Body of pancreas (tissue), 4 donors: ENCODE measurements at regions not wholly inside any gene's neighbourhood (a gene's known extent, or its start where the extent isn't known, plus 50 kb on each side); places are given as distances from the start of the nearest gene placed in this dataset.

Experiments used
- ATAC-seq: fragments of 150-250 bp; one replicate; pipeline ENCODE4 v1.9.1; 2016
- DNase-seq, 4 donors: peaks; one replicate each; pipeline ENCODE4 v3.0.0-alpha.2; 2019
- H3K27ac ChIP-seq, 4 donors: fragments of 200-600 bp; sonication (generic); 1 replicate in 3 of 4; 2 replicates in 1 of 4; pipeline versions ENCODE4 v1.5.1 to v1.6.1; 2016 to 2019; ENCODE audit warnings: mild to moderate bottlenecking in 1 of 4, mixed read lengths in 1 of 4, moderate library complexity in 1 of 4
- H3K27me3 ChIP-seq, 2 donors: fragments of 200-600 bp; sonication (generic); one replicate each; pipeline ENCODE4 v1.6.0; 2016; ENCODE audit warnings: mild to moderate bottlenecking in 1 of 2
- H3K36me3 ChIP-seq, 2 donors: fragments of 200-600 bp; sonication (generic); replicated peaks in 1 of 2; 2 replicates each; pipeline ENCODE4 v1.5.1; 2016; ENCODE audit warnings: low read depth in 2 of 2; ENCODE audit not compliant: insufficient read depth in 1 of 2
- H3K4me1 ChIP-seq: fragments of 200-600 bp; sonication (generic); one replicate; pipeline ENCODE4 v1.6.0; 2016
- H3K4me3 ChIP-seq, 2 donors: fragments of 200-600 bp; sonication (generic); 1 replicate in 1 of 2; 2 replicates in 1 of 2; pipeline ENCODE4 v1.5.1; 2016 to 2019
- H3K9me3 ChIP-seq, 3 donors: fragments of 200-600 bp; sonication (generic); 1 replicate in 2 of 3; 2 replicates in 1 of 3; pipeline ENCODE4 v1.5.1; 2016
- CTCF ChIP-seq, 7 experiments: fragments of 450-650 bp in 4 of 7; fragments of 200-600 bp in 3 of 7; sonication (generic) in 3 of 7; IDR thresholded peaks; one replicate each; pipeline ENCODE4 v1.5.1; 2016 to 2019; ENCODE audit warnings: antibody characterized with exemption in 7 of 7
- POLR2A ChIP-seq, 3 donors: fragments of 450-650 bp; IDR thresholded peaks; one replicate each; pipeline ENCODE4 v1.6.1; 2016; ENCODE audit warnings: antibody characterized with exemption in 3 of 3, mild to moderate bottlenecking in 2 of 3
- WGBS, 2 donors: methylation state at CpG; one replicate each; pipeline ENCODE4 v1.1.5; 2017; 5-methylcytosine and 5-hydroxymethylcytosine counted together
- intact Hi-C: fragments of 100-400 bp; cut with DNase I; formaldehyde crosslinking; loops from one replicate; pipeline ENCODE4 v1.15.1; 2023

DNA sequence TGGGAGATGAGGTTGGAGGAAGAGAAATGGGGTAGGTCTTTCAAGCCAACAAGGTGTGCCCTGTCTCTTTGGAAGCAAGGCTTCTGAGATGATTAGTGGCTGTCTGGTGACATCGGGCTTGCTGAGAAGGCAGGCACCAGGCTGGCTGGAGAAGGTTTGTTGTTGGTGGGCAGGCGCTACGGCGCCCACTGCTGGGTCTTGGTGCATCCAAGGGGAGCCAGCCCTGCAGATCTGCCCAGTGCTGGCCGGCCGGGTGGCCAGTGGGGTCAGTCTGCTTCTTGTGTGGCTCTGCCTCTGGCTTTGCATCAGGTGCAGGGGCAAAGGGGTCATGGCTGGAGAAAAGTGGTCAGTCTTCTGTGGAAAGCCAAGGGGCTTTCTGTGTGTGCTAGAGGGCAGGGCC is 126.2 kb downstream of the TLR5 start:
- Histone ChIP-seq H3K27me3 (no peaks in the 10 kb centered on the region), H3K4me3 (no peak overlapping the region), H3K27ac (no peak overlapping the region), H3K9me3 (no peaks in the 10 kb centered on the region), H3K4me1 (no peaks in the 10 kb centered on the region), H3K36me3 (no peaks in the 10 kb centered on the region)
- TF ChIP-seq CTCF (IDR thresholded peaks at IDR 0.05) (no peak), POLR2A (IDR thresholded peaks at IDR 0.05) (no peak)
- DNase-seq, result no peak
- intact Hi-C loops, result no loop called here
- 82 to 95% methylated on average over 6 of the region's 6 CpGs for WGBS, 2 donors
- no peak for ATAC-seq

DNA sequence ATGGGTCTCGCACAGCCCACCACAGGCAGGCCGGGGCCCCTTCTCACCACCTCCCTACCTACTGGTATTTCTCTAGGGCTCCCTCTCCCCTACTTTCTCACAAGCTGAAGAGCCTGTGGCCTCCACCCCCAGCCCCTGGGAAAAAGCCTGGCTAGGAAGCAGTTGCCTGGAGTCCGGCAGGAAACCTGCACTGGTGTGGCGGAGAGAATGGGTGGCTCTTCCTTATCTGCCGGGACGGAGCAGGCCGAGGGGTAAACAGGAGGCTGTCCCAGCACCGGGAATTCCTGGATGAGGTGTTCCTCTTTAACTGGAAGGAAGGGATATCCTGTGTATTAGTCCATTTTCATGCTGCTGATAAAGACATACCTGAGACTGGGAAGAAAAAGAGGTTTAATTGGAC is 125.8 kb downstream of the TLR5 start:
- DNase-seq, result no peak
- ATAC-seq, result no peak
- Histone ChIP-seq H3K27ac (no peak overlapping the region), H3K4me3 (no peak overlapping the region), H3K9me3 (no peaks in the 10 kb centered on the region), H3K4me1 (no peaks in the 10 kb centered on the region), H3K27me3 (no peaks in the 10 kb centered on the region), H3K36me3 (no peaks in the 10 kb centered on the region)
- WGBS, 2 donors, result 75 to 93% methylated on average over 6 to 8 of the region's 8 CpGs
- no peak for TF ChIP-seq CTCF (IDR thresholded peaks at IDR 0.05)
- TF ChIP-seq POLR2A (IDR thresholded peaks at IDR 0.05), result no peak
- intact Hi-C loops, result no loop called here

DNA sequence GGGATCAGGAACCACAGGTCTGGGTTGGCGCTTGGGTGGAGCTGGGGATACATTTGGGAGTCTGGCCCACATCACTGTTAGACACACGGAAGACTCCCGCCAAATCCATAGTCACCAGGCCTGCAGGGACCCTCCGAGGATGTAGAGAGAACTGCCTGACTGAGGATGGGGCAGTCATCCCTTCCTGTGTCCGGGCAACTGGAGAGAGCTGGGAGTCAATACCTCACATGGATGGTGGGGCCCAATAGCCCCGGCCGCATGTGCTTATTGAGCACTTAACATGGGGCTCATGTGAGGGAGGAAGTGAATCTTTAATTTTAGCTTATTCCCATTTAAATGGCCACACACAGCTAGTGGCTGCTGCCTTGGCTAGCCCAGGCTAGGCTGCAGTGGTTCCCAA is 124.5 kb downstream of the TLR5 start:
- ATAC-seq, result no peak
- Histone ChIP-seq H3K36me3 (no peaks in the 10 kb centered on the region), H3K4me1 (no peaks in the 10 kb centered on the region), H3K9me3 (no peaks in the 10 kb centered on the region), H3K27ac (no peak overlapping the region), H3K4me3 (no peak overlapping the region), H3K27me3 (no peaks in the 10 kb centered on the region)
- no peak for DNase-seq
- intact Hi-C loops, result no loop called here
- TF ChIP-seq POLR2A (IDR thresholded peaks at IDR 0.05) (no peak), CTCF (IDR thresholded peaks at IDR 0.05) (no peak)
- 78 to 89% methylated on average over 3 to 7 of the region's 7 CpGs for WGBS, 2 donors

- TF ChIP-seq POLR2A (IDR thresholded peaks at IDR 0.05), result no peak
- no peak for TF ChIP-seq CTCF (IDR thresholded peaks at IDR 0.05)
- no peaks in the 10 kb centered on the region for H3K4me1 ChIP-seq
- no peak overlapping the region for H3K4me3 ChIP-seq
- H3K27me3 ChIP-seq, result no peaks in the 10 kb centered on the region
- no peaks in the 10 kb centered on the region for H3K9me3 ChIP-seq
- DNase-seq, result no peak
- no peaks in the 10 kb centered on the region for H3K36me3 ChIP-seq
- no peak for ATAC-seq
- H3K27ac ChIP-seq, result no peak overlapping the region
- intact Hi-C loops, result no loop called here
These were observed 123.8 kb downstream of the TLR5 start for GRCh38 chr1:223019256-223019655.

GRCh38 chr1:223020770-223021169 is 122.3 kb downstream of the TLR5 start:
- DNase-seq (no peak), ATAC-seq (no peak)
- WGBS, 2 donors, result 85 to 93% methylated on average over 3 to 4 of the region's 4 CpGs
- Histone ChIP-seq H3K27ac (no peak overlapping the region), H3K9me3 (no peaks in the 10 kb centered on the region), H3K36me3 (no peaks in the 10 kb centered on the region), H3K27me3 (no peaks in the 10 kb centered on the region), H3K4me3 (no peak overlapping the region), H3K4me1 (no peaks in the 10 kb centered on the region)
- intact Hi-C loops, result no loop called here
- TF ChIP-seq CTCF (IDR thresholded peaks at IDR 0.05), result no peak
- no peak for TF ChIP-seq POLR2A (IDR thresholded peaks at IDR 0.05)
